Sigmoid colon (tissue), 4 donors: ENCODE measurements at regions not wholly inside any gene's neighbourhood (a gene's known extent, or its start where the extent isn't known, plus 50 kb on each side); places are given as distances from the start of the nearest gene placed in this dataset.

ENCODE experiments used
- CTCF ChIP-seq, 4 experiments: fragments of 450-650 bp in 3 of 4; fragments of 200-600 bp in 1 of 4; IDR thresholded peaks; one replicate each; pipeline ENCODE4 v1.5.1; 2016 to 2019; ENCODE audit warnings: antibody characterized with exemption in 4 of 4, mild to moderate bottlenecking in 3 of 4, moderate library complexity in 2 of 4
- EP300 ChIP-seq, 4 donors: sonication (generic); formaldehyde crosslinking; IDR thresholded peaks; one replicate each; pipeline ENCODE4 v1.6.1; 2017; ENCODE audit warnings: antibody characterized with exemption in 4 of 4
- POLR2AphosphoS5 ChIP-seq, 4 donors: sonication (generic); formaldehyde crosslinking; IDR thresholded peaks; one replicate each; pipeline ENCODE4 v1.6.1; 2017; ENCODE audit warnings: antibody characterized with exemption in 4 of 4

GRCh38 chr5:18900644-18901043 lies 1087.4 kb downstream of the CDH18 start:
- no peak for TF ChIP-seq CTCF (IDR thresholded peaks at IDR 0.05)
- TF ChIP-seq POLR2AphosphoS5 (IDR thresholded peaks at IDR 0.05), result no peak
- TF ChIP-seq EP300 (IDR thresholded peaks at IDR 0.05), result no peak
